22Rv1 (cell line): ENCODE measurements at regions not wholly inside any gene's neighbourhood (a gene's known extent, or its start where the extent isn't known, plus 50 kb on each side); places are given as distances from the start of the nearest gene placed in this dataset.
"Not testable (repeated sequence)": the region's sequence is repeated elsewhere in the genome, so short reads cannot be mapped to it uniquely, and the experiment has no call there.

Source experiments
- H3K27ac ChIP-seq: fragments of 450-650 bp; 2 replicates; pipeline ENCODE4 v1.5.1; 2017
- CTCF ChIP-seq: fragments of 450-650 bp; IDR thresholded peaks from 2 replicates; pipeline ENCODE4 v1.5.1; 2017; ENCODE audit warnings: mild to moderate bottlenecking
- ZFX ChIP-seq: fragments of 450-650 bp; IDR thresholded peaks from 2 replicates; pipeline ENCODE4 v1.6.1; 2017; ENCODE audit warnings: antibody characterized with exemption, borderline replicate concordance

- H3K27ac ChIP-seq = no peak overlapping the region
- no peak for TF ChIP-seq ZFX
- no peak for TF ChIP-seq CTCF
Observed at GRCh38 chr3:23720885-23721284, 84.9 kb upstream of the UBE2E1 start.

GRCh38 chr3:23723141-23723540, 82.6 kb upstream of the UBE2E1 start:
- TF ChIP-seq CTCF (no peak), ZFX (no peak)
- no peak overlapping the region for H3K27ac ChIP-seq

GRCh38 chr3:23723930-23724329, 81.8 kb upstream of the UBE2E1 start:
- no peak overlapping the region for H3K27ac ChIP-seq
- TF ChIP-seq CTCF (no peak), ZFX (no peak)

- TF ChIP-seq CTCF (no peak), ZFX (no peak)
- no peak overlapping the region for H3K27ac ChIP-seq
Observed at GRCh38 chr3:23726811-23727548, 78.8 kb upstream of the UBE2E1 start.

- no peak overlapping the region for H3K27ac ChIP-seq
- TF ChIP-seq CTCF (no peak), ZFX (no peak)
Observed at GRCh38 chr3:23728601-23729117, 77.1 kb upstream of the UBE2E1 start.

GRCh38 chr3:23729362-23729761, 76.4 kb upstream of the UBE2E1 start:
- not testable (repeated sequence) for H3K27ac ChIP-seq

- TF ChIP-seq ZFX (no peak), CTCF (no peak)
- no peak overlapping the region for H3K27ac ChIP-seq
Observed at GRCh38 chr3:23734481-23734880, 71.3 kb upstream of the UBE2E1 start.

GRCh38 chr3:23735062-23735461, 70.7 kb upstream of the UBE2E1 start:
- no peak overlapping the region for H3K27ac ChIP-seq

More at GRCh38 chr3:23735062-23735461, 70.7 kb upstream of the UBE2E1 start:
- TF ChIP-seq ZFX (no peak), CTCF (no peak)
